Mesenchymal stem cell (in vitro differentiated cells and primary cell): ENCODE measurements at regions not wholly inside any gene's neighbourhood (a gene's known extent, or its start where the extent isn't known, plus 50 kb on each side); places are given as distances from the start of the nearest gene placed in this dataset.
"Not testable (repeated sequence)": the region's sequence is repeated elsewhere in the genome, so short reads cannot be mapped to it uniquely, and the experiment has no call there.

Source experiments
- DNase-seq: peaks from one replicate; pipeline ENCODE4 v3.0.0-alpha.2; 2013
- H2AFZ ChIP-seq: one replicate; pipeline ENCODE4 v1.6.1; 2013; ENCODE audit warnings: low read depth, mild to moderate bottlenecking, control low read depth, inconsistent platforms, low read length, moderate library complexity
- H2AK5ac ChIP-seq: 2 replicates; pipeline ENCODE4 v1.6.1; 2013; ENCODE audit warnings: low read length, moderate library complexity, mild to moderate bottlenecking, inconsistent platforms; ENCODE audit not compliant: severe bottlenecking
- H2BK120ac ChIP-seq: one replicate; pipeline ENCODE4 v1.6.1; 2013; ENCODE audit warnings: low read depth, mild to moderate bottlenecking, inconsistent platforms, low read length, moderate library complexity
- H2BK12ac ChIP-seq, 2 experiments: one replicate each; pipeline ENCODE4 v1.6.1; 2013; ENCODE audit warnings: inconsistent platforms in 2 of 2, low read length in 2 of 2, mild to moderate bottlenecking in 2 of 2, moderate library complexity in 2 of 2, control low read depth in 1 of 2
- H2BK15ac ChIP-seq: one replicate; pipeline ENCODE4 v1.6.1; 2013; ENCODE audit warnings: mild to moderate bottlenecking, low read depth, inconsistent platforms; ENCODE audit not compliant: poor library complexity, severe bottlenecking
- H2BK5ac ChIP-seq: 2 replicates; pipeline ENCODE4 v1.6.1; 2013; ENCODE audit warnings: low read depth, mild to moderate bottlenecking, low read length, control low read depth, inconsistent platforms; ENCODE audit not compliant: poor library complexity, severe bottlenecking
- H3K14ac ChIP-seq, 2 experiments: one replicate each; pipeline ENCODE4 v1.6.1; 2013; ENCODE audit warnings: inconsistent platforms in 2 of 2, low read length in 2 of 2, control low read depth in 1 of 2, mild to moderate bottlenecking in 1 of 2, moderate library complexity in 1 of 2
- H3K18ac ChIP-seq, 2 experiments: one replicate each; pipeline ENCODE4 v1.6.1; 2013; ENCODE audit warnings: inconsistent platforms in 2 of 2, low read length in 2 of 2, control low read depth in 1 of 2, low read depth in 1 of 2, mild to moderate bottlenecking in 1 of 2
- H3K23ac ChIP-seq, 2 experiments: one replicate each; pipeline ENCODE4 v1.6.1; 2013; ENCODE audit warnings: inconsistent platforms in 2 of 2, low read length in 2 of 2, mild to moderate bottlenecking in 2 of 2, moderate library complexity in 2 of 2, control low read depth in 1 of 2
- H3K27ac ChIP-seq: 2 replicates; pipeline ENCODE4 v1.5.1; 2013; ENCODE audit warnings: mild to moderate bottlenecking, moderate library complexity, low read length, control low read depth, inconsistent platforms; ENCODE audit not compliant: poor library complexity, severe bottlenecking
- H3K27me3 ChIP-seq, 2 experiments: 2 replicates each; pipeline versions ENCODE4 v1.6.1 to v1.7.0; 2013; ENCODE audit warnings: low read length in 2 of 2, mild to moderate bottlenecking in 2 of 2, moderate library complexity in 2 of 2, control low read depth in 1 of 2, inconsistent platforms in 1 of 2; ENCODE audit not compliant: control insufficient read depth in 1 of 2, insufficient read depth in 1 of 2
- H3K36me3 ChIP-seq, 2 experiments: 2 replicates each; pipeline versions ENCODE4 v1.6.1 to v1.7.0; 2013; ENCODE audit warnings: low read length in 2 of 2, control low read depth in 1 of 2, inconsistent platforms in 1 of 2, low read depth in 1 of 2, mild to moderate bottlenecking in 1 of 2; ENCODE audit not compliant: insufficient read depth in 2 of 2, control insufficient read depth in 1 of 2
- H3K4ac ChIP-seq, 2 experiments: one replicate each; pipeline ENCODE4 v1.6.1; 2013; ENCODE audit warnings: inconsistent platforms in 2 of 2, low read length in 2 of 2, mild to moderate bottlenecking in 2 of 2, moderate library complexity in 2 of 2, control low read depth in 1 of 2, low read depth in 1 of 2
- H3K4me1 ChIP-seq: 2 replicates; pipeline ENCODE4 v1.6.1; 2013; ENCODE audit warnings: low read depth, low read length, control low read depth; ENCODE audit not compliant: control insufficient read depth, insufficient read depth
- H3K4me2 ChIP-seq: 2 replicates; pipeline ENCODE4 v1.6.1; 2013; ENCODE audit warnings: low read length, mild to moderate bottlenecking, inconsistent platforms; ENCODE audit not compliant: poor library complexity, severe bottlenecking
- H3K4me3 ChIP-seq, 2 experiments: 2 replicates each; pipeline versions ENCODE4 v1.5.1 to v1.7.0; 2013; ENCODE audit warnings: low read length in 2 of 2, mild to moderate bottlenecking in 2 of 2, control low read depth in 1 of 2, low read depth in 1 of 2; ENCODE audit not compliant: insufficient read depth in 1 of 2
- H3K79me1 ChIP-seq: replicated peaks from 2 replicates; pipeline ENCODE4 v1.6.1; 2013; ENCODE audit warnings: mild to moderate bottlenecking, control low read depth, low read length, inconsistent platforms; ENCODE audit not compliant: poor library complexity, severe bottlenecking
- H3K9ac ChIP-seq: 2 replicates; pipeline ENCODE4 v1.7.0; 2013; ENCODE audit warnings: mild to moderate bottlenecking, low read length, moderate library complexity
- H3K9me3 ChIP-seq: 2 replicates; pipeline ENCODE4 v1.7.0; 2013; ENCODE audit warnings: mild to moderate bottlenecking, low read length; ENCODE audit not compliant: control insufficient read depth
- H4K8ac ChIP-seq: one replicate; pipeline ENCODE4 v1.6.1; 2013; ENCODE audit warnings: inconsistent platforms, mild to moderate bottlenecking, low read length, moderate library complexity
- H4K91ac ChIP-seq: one replicate; pipeline ENCODE4 v1.6.1; 2013; ENCODE audit warnings: mild to moderate bottlenecking, low read length, inconsistent platforms
- WGBS: methylation state at CpG from one replicate; pipeline ENCODE4 v1.1.7; 2013; ENCODE audit warnings: mixed read lengths; 5-methylcytosine and 5-hydroxymethylcytosine counted together

GRCh38 chr10:28892818-28893547 is 215.7 kb downstream of the BAMBI start:
- Histone ChIP-seq H2BK5ac (no peak overlapping the region), H3K9ac (no peak overlapping the region), H3K79me1 (no peaks in the 10 kb centered on the region), H2BK12ac (peak overlapping the region in 1 of 2 experiments; percentile 15), H2AFZ (no peak overlapping the region), H3K23ac (no peak overlapping the region), H2AK5ac (no peak overlapping the region), H3K4ac (no peak overlapping the region), H3K27me3 (no peaks in the 10 kb centered on the region), H3K4me3 (no peak overlapping the region), H2BK15ac (no peak overlapping the region), H3K9me3 (no peaks in the 10 kb centered on the region), H4K8ac (no peak overlapping the region), H2BK120ac (no peak overlapping the region), H3K14ac (no peak overlapping the region), H3K36me3 (no peaks in the 10 kb centered on the region), H3K4me2 (no peak overlapping the region), H3K4me1 (peaks cover 1% of the 10 kb centered on the region), H3K18ac (no peak overlapping the region), H4K91ac (no peak overlapping the region), H3K27ac (no peak overlapping the region)
- peak; percentile 72 for DNase-seq
- WGBS = 65% methylated on average over 6 of the region's 9 CpGs

GRCh38 chr10:28894146-28894545 is 216.8 kb downstream of the BAMBI start:
- H2BK120ac ChIP-seq = no peak overlapping the region
- no peak overlapping the region for H2BK5ac ChIP-seq

GRCh38 chr10:28895671-28896070 is 218.3 kb downstream of the BAMBI start:
- H4K8ac ChIP-seq, H2AK5ac ChIP-seq, H3K79me1 ChIP-seq, H3K9me3 ChIP-seq, H3K14ac ChIP-seq, H3K4me1 ChIP-seq, H2AFZ ChIP-seq, H4K91ac ChIP-seq, H3K9ac ChIP-seq, H3K4me3 ChIP-seq, H3K27ac ChIP-seq, H2BK12ac ChIP-seq, H3K4ac ChIP-seq, H2BK120ac ChIP-seq, H3K36me3 ChIP-seq, H3K4me2 ChIP-seq, H2BK5ac ChIP-seq, H3K23ac ChIP-seq, H3K18ac ChIP-seq, DNase-seq, H3K27me3 ChIP-seq: not testable (repeated sequence)
- 97% methylated on average over 15 of the region's 15 CpGs for WGBS
- H2BK15ac ChIP-seq = peak overlapping the region; percentile 19

More at GRCh38 chr10:28894146-28894545, 216.8 kb downstream of the BAMBI start:
- no peak overlapping the region for H4K8ac ChIP-seq
- H3K27me3 ChIP-seq = no peaks in the 10 kb centered on the region
- H3K18ac ChIP-seq = no peak overlapping the region
- H3K4me2 ChIP-seq = no peak overlapping the region
- H3K23ac ChIP-seq = no peak overlapping the region
- H3K27ac ChIP-seq = no peak overlapping the region
- H3K4me3 ChIP-seq = no peak overlapping the region
- H3K36me3 ChIP-seq = no peaks in the 10 kb centered on the region
- H3K4me1 ChIP-seq = peaks cover 1% of the 10 kb centered on the region
- H2BK12ac ChIP-seq = peak overlapping the region in 1 of 2 experiments; percentile 8
- H3K4ac ChIP-seq = no peak overlapping the region
- no peaks in the 10 kb centered on the region for H3K79me1 ChIP-seq
- no peak overlapping the region for H3K9ac ChIP-seq
- no peak overlapping the region for H2BK15ac ChIP-seq
- no peak for DNase-seq
- H3K9me3 ChIP-seq = no peaks in the 10 kb centered on the region
- H3K14ac ChIP-seq = no peak overlapping the region
- no peak overlapping the region for H4K91ac ChIP-seq
- 96% methylated on average over 3 of the region's 5 CpGs for WGBS
- no peak overlapping the region for H2AK5ac ChIP-seq
- no peak overlapping the region for H2AFZ ChIP-seq

DNA sequence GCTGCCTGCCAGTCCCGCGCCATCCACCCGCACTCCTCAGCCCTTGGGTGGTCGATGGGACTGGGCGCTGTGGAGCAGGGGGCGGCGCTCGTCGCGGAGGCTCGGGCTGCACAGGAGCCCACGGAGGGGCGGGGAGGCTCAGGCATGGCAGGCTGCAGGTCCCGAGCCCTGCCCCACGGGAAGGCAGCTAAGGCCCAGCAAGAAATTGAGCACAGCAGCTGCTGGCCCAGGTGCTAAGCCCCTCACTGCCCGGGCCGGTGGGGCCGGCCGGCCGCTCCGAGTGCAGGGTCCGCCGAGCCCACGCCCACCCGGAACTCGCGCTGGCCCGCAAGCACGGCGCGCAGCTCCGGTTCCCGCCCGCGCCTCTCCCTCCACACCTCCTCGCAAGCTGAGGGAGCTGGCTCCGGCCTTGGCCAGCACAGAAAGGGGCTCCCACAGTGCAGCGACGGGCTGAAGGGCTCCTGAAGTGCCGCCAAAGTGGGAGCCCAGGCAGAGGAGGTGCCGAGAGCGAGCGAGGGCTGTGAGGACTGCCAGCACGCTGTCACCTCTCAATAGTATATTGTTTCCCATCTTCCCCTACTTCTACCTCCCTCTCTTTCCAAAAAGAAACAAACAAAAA is 219.6 kb downstream of the BAMBI start:
- H2AK5ac ChIP-seq, H2BK15ac ChIP-seq, H4K91ac ChIP-seq, H3K4me3 ChIP-seq, H3K4me1 ChIP-seq, H3K4me2 ChIP-seq, H3K27me3 ChIP-seq, H3K36me3 ChIP-seq, H3K9me3 ChIP-seq, H3K4ac ChIP-seq, H2BK12ac ChIP-seq, H3K23ac ChIP-seq, H3K18ac ChIP-seq, H3K14ac ChIP-seq, H2AFZ ChIP-seq, H3K9ac ChIP-seq, H3K27ac ChIP-seq, H2BK5ac ChIP-seq, H2BK120ac ChIP-seq, H4K8ac ChIP-seq, DNase-seq, H3K79me1 ChIP-seq: not testable (repeated sequence)
- 94% methylated on average over 33 of the region's 44 CpGs for WGBS
